NCI-H128 (cell line): ENCODE measurements at regions not wholly inside any gene's neighbourhood (a gene's known extent, or its start where the extent isn't known, plus 50 kb on each side); places are given as distances from the start of the nearest gene placed in this dataset.

Experiments used
- DNase-seq: peaks from one replicate; lab custom pipeline; 2025; ENCODE audit not compliant: unreplicated experiment; lab: John Stamatoyannopoulos, UW

GRCh38 chr2:66843847-66844246 is 408.9 kb downstream of the MEIS1 start:
- no peak for DNase-seq

DNA sequence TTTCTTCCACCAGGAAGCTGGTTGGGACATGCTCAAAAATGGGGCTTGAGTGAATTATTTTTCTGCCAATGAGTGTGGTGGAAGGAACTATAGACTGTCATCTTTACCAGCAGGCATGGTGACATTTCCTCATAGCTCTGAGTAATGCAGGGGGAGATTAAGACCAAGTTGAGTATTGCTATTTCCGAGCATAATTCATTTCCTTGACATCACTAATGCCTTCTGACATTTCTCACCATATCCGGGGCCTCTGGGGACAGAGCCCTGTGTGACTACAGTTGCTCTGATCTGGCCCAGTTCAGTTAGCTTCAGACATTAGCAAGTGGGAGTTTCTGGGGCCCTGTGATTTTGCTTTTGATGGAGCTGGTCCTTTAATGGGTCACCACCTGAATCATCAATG is 410.4 kb downstream of the MEIS1 start:
- no peak for DNase-seq

GRCh38 chr2:66846887-66847286 is 412.0 kb downstream of the MEIS1 start:
- DNase-seq: no peak

GRCh38 chr2:66849153-66849755 is 414.3 kb downstream of the MEIS1 start:
- no peak for DNase-seq

DNA sequence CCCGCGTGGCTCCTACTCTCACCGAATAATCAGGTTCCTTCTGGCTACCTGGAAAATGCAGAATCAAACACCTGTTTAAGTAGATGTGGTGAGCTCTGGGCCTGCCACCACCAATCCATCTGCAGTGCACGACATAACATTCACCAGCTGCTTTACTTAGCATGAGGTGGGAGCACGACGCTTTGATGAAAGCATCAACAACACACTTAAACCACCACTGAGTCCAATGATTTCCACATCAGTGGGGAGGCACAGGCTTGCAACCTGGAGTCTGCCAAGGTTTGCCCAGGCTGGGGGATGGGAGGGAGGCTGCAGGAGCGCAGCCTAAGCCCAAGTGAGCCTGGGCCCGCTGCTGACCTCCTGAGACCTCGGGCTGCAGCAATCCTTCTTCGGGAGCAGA is 415.5 kb downstream of the MEIS1 start:
- DNase-seq: no peak

- no peak for DNase-seq
Observed at GRCh38 chr2:66851449-66851872, 416.5 kb downstream of the MEIS1 start.

GRCh38 chr2:66852953-66853352 is 418.0 kb downstream of the MEIS1 start:
- DNase-seq: no peak

GRCh38 chr2:66853585-66853984 is 418.7 kb downstream of the MEIS1 start:
- no peak for DNase-seq

DNA sequence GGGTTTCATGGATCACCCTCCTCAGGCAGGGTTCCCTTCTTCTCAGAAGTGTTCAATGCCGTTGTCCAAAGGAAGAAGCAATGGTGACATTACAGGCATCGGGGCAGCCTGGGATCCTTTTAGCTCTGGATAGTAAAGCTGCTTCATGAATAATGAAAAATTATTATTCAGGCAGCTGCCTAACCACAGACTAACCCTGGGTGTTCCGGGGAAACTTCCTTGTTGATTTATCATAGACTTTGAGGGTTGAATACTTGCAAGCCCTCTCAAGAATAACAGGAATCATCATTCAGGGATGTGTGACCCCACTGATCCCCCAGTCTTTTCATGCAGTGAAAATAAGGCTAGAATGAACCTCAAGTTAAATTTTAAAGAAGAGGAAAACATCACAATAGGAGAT is 419.4 kb downstream of the MEIS1 start:
- no peak for DNase-seq

DNA sequence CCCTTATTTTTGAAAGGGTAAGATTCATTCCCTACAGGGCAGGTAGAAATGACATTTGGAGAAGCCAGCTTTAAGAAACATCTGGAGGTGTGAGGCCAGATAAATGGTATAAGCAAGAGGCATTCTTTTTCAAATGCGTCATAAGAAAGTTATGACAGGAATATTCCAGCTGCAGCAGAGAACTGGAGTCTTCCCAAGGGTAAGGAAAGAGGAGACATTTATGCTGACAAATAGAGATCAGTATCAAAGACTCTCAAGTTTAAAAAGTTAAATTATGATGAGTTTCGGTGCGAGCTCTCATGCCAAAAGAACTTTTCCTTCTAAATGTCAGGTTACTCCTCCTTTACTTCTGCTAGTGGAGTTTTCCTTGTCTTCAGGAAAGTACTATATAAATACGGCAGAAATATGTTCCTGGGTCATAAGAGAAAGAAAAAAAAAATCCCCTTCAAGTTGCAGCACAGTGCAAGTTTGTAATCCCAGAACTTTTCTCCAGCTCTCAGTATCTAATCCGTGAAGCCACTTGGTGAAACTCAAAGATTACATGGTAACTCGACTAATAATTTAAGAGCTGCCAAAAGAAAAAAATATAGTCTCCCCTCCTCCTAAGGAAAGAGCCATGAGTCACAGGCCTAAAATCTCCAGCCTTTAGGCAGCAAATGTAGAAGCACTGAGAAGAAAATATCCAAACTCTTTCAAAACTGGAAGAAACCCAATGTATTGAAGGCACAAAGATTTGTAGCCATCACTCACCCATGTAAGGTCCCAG is 428.1 kb downstream of the MEIS1 start:
- no peak for DNase-seq

GRCh38 chr2:66865161-66865560 is 430.2 kb downstream of the MEIS1 start:
- no peak for DNase-seq

GRCh38 chr2:66866331-66867062 is 431.6 kb downstream of the MEIS1 start:
- no peak for DNase-seq

DNA sequence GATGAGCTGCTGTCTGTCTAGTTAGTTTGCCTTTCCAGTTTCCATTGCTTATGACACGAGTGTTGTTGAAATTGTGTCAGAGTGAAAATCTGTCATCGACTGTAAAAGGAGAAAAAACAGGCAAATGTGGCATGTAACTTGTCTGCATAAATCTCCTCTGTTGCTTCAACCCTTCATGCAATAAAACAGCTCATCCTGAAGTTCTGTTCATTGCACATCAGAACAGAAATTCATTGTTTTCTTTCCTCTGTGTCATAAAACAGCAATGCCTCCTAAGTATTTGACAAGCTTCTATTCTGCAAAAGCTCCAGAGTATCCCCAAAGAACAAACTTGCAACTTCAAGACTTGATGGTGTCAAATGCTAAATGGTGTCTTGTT is 432.1 kb downstream of the MEIS1 start:
- DNase-seq: no peak

DNA sequence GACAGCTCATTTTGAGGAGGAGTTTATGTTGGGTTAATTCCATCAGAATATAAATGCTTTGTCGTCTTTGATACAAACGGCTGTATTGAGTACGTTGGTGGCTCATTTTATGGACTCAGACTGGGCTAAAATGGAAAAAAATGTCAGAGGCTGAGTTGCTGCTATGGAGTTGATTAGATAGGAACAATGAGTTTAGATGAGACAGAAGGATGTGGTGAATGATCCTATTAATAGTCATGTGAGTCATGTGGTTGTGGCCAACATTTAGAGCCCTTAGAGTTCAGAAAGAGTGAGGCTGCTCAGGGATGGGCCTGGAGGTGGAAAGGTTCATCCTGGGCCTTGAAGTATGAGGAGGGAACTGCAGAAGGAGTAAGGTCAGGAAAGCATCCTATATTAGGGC is 434.2 kb downstream of the MEIS1 start:
- DNase-seq: no peak

DNA sequence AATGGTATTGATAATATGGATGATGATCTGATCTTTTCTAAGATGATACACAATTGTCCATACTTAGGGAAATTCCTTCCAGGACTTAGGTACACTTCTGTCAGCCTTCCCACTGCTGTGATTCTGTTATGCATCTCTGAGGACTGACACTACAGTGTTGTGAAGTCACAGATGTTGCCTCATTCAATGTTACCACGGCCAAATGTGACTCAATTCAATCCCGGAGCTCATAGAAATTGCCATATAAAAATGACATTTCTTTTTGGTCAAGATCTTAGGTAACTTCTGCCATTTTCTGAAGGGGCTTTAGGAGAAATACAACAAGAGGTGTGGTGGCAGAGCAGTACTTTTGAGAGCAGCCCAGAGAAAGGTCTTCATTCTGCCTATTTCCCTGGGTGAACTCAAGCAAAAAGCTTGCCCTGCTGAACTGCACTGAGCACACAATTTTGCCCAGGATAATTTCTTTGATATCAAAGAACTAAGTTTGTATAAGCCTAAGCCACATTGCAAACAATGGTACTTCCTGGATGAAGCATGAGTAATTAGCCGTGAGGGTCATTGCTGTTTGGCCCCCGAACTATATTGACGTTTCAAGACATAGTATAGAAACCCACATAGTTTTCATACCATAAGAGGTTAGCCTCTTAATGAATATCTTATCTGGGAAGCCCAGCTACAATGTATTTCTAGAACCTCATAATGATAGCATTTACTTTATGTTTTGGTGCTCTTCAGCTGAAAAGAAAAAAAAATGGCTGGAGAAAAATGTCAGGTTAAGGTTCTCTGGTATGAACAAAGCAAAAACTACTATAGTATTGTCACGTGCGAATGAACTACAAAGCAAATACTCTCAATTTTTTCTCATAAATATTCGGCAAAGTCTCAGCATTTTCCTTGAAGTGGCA is 437.4 kb downstream of the MEIS1 start:
- DNase-seq: no peak

GRCh38 chr2:66872986-66873754 is 438.2 kb downstream of the MEIS1 start:
- DNase-seq: no peak

GRCh38 chr2:66874411-66874810 is 439.5 kb downstream of the MEIS1 start:
- DNase-seq: no peak

DNA sequence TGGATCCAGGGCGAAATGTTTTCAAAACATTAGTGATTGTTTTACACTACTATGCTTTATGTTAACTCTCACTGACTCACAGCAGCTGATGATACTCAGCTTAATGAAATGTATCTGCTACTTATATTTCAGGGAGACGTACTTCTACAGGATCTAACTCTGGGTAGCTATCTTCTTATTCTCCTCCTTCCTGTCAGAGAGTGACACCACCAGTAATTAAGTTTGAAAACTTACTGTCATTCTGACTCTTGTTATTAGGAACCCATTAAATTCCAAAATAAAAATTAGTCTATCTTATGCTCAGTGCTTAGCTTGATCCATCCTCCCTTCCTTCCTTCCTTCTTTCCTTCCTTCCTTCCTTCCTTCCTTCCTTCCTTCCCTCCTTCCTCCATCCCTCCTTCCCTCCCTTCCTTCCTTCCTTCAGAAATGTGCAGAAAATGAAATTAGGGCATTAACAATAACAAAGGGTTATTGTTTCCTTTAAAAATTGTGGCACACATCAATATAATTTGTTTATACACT is 441.1 kb downstream of the MEIS1 start:
- DNase-seq: no peak

DNA sequence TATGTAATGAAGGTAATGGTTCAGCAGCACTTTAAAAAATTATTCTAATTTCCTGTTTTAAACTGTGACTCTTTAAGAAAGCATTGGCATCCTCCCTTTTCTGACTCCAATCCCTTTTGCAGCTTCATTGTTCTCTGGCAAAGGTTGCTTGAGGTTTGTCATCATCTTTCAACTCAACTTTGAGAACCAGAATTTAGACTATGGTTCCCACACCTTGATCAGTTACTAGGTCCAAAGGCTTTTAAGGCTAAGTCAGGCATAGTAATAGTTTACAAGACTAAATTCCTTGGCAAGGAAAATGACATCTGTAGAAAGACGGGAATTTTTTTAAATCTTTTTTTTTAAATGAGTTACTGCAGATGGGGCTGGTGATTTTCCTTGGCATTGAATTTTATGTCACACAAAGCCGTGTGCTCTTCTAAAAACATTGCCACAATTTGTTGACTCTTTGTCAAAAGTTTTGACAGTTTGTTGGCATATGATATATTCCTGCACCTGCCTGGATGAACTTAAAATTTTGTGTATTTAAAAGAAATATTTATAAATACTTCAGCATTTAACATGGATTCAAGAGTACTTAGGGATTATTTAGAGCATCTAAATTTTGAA is 451.0 kb downstream of the MEIS1 start:
- no peak for DNase-seq

GRCh38 chr2:66888246-66888645 is 453.3 kb downstream of the MEIS1 start:
- no peak for DNase-seq
